Esophagus squamous epithelium (tissue), 4 donors: ENCODE measurements at regions not wholly inside any gene's neighbourhood (a gene's known extent, or its start where the extent isn't known, plus 50 kb on each side); places are given as distances from the start of the nearest gene placed in this dataset.

Experiments
- POLR2A ChIP-seq, 4 donors: fragments of 450-650 bp; IDR thresholded peaks; one replicate each; pipeline ENCODE4 v1.6.1; 2017; ENCODE audit warnings: antibody characterized with exemption in 4 of 4, mild to moderate bottlenecking in 4 of 4, moderate library complexity in 3 of 4
- TF ChIP-seq, protein P1 (sequence below), 6 experiments: fragments of 450-650 bp in 4 of 6; fragments of 200-600 bp in 2 of 6; sonication (generic) in 2 of 6; IDR thresholded peaks; one replicate each; pipeline ENCODE4 v1.5.1; 2016 to 2019; ENCODE audit warnings: antibody characterized with exemption in 6 of 6, mild to moderate bottlenecking in 4 of 6, moderate library complexity in 4 of 6

DNA sequence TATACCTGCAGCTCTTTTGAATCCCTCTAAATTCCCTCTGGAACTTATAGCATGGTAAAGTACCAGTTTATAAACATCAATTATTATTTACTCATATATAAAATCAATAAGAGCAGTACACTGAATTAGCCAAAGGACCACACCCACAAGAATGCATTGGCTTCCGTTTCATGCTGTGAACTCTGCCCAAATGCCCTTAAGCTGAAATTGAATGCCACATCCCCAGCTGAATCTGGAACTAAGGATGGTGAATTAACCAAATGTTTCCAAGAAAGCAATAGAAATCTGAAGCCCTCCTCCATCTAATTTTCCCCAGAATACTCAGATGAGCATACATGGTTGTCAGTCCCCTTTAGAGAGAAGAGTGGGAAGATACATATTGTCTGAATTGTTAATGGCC, 436.4 kb upstream of the FTMT start:
- TF ChIP-seq, protein P1, sequence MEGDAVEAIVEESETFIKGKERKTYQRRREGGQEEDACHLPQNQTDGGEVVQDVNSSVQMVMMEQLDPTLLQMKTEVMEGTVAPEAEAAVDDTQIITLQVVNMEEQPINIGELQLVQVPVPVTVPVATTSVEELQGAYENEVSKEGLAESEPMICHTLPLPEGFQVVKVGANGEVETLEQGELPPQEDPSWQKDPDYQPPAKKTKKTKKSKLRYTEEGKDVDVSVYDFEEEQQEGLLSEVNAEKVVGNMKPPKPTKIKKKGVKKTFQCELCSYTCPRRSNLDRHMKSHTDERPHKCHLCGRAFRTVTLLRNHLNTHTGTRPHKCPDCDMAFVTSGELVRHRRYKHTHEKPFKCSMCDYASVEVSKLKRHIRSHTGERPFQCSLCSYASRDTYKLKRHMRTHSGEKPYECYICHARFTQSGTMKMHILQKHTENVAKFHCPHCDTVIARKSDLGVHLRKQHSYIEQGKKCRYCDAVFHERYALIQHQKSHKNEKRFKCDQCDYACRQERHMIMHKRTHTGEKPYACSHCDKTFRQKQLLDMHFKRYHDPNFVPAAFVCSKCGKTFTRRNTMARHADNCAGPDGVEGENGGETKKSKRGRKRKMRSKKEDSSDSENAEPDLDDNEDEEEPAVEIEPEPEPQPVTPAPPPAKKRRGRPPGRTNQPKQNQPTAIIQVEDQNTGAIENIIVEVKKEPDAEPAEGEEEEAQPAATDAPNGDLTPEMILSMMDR (IDR thresholded peaks at IDR 0.05): no peak
- TF ChIP-seq POLR2A (IDR thresholded peaks at IDR 0.05): no peak
